H9 (cell line): ENCODE measurements at regions not wholly inside any gene's neighbourhood (a gene's known extent, or its start where the extent isn't known, plus 50 kb on each side); places are given as distances from the start of the nearest gene placed in this dataset.

ENCODE experiments used
- DNase-seq: peaks from one replicate; pipeline ENCODE4 v3.0.0-alpha.2; 2017
- H2AFZ ChIP-seq: one replicate; pipeline ENCODE4 v1.6.1; 2013; ENCODE audit warnings: mild to moderate bottlenecking, low read length, control low read depth, moderate library complexity
- H2AK5ac ChIP-seq: 2 replicates; pipeline ENCODE4 v1.6.1; 2013; ENCODE audit warnings: low read length, control low read depth, mixed read lengths; ENCODE audit not compliant: insufficient read length
- H2BK120ac ChIP-seq: one replicate; pipeline ENCODE4 v1.6.1; 2013; ENCODE audit warnings: low read depth, mild to moderate bottlenecking, low read length, control low read depth, inconsistent platforms; ENCODE audit not compliant: poor library complexity, severe bottlenecking
- H2BK12ac ChIP-seq: 2 replicates; pipeline ENCODE4 v1.6.1; 2013; ENCODE audit warnings: low read length, control low read depth, mixed read lengths, low read depth; ENCODE audit not compliant: insufficient read length
- H2BK15ac ChIP-seq: 2 replicates; pipeline ENCODE4 v1.6.1; 2013; ENCODE audit warnings: low read depth, low read length, control low read depth
- H2BK20ac ChIP-seq: one replicate; pipeline ENCODE4 v1.6.1; 2013; ENCODE audit warnings: low read depth, mild to moderate bottlenecking, low read length, control low read depth, inconsistent platforms; ENCODE audit not compliant: poor library complexity, severe bottlenecking
- H2BK5ac ChIP-seq: 2 replicates; pipeline ENCODE4 v1.6.1; 2013; ENCODE audit warnings: low read length, control low read depth, mixed read lengths; ENCODE audit not compliant: insufficient read length
- H3K14ac ChIP-seq: 2 replicates; pipeline ENCODE4 v1.6.1; 2013; ENCODE audit warnings: low read length, control low read depth; ENCODE audit not compliant: insufficient read depth
- H3K18ac ChIP-seq: 2 replicates; pipeline ENCODE4 v1.6.1; 2013; ENCODE audit warnings: low read depth, mild to moderate bottlenecking, mixed read lengths, low read length, control low read depth; ENCODE audit not compliant: insufficient read length
- H3K23ac ChIP-seq: 2 replicates; pipeline ENCODE4 v1.6.1; 2013; ENCODE audit warnings: low read length, control low read depth, mixed read lengths, low read depth; ENCODE audit not compliant: insufficient read length
- H3K23me2 ChIP-seq: 2 replicates; pipeline ENCODE4 v1.6.1; 2013; ENCODE audit warnings: low read depth, mild to moderate bottlenecking, mixed read lengths, low read length, control low read depth; ENCODE audit not compliant: insufficient read length, poor library complexity, severe bottlenecking
- H3K27ac ChIP-seq: 2 replicates; pipeline ENCODE4 v1.5.1; 2013; ENCODE audit warnings: low read length, control low read depth, mixed read lengths, low read depth; ENCODE audit not compliant: insufficient read length
- H3K27me3 ChIP-seq: 2 replicates; pipeline ENCODE4 v1.6.1; 2013; ENCODE audit warnings: low read length, control low read depth, inconsistent platforms; ENCODE audit not compliant: insufficient read depth
- H3K4ac ChIP-seq: 2 replicates; pipeline ENCODE4 v1.6.1; 2013; ENCODE audit warnings: low read depth, mild to moderate bottlenecking, control low read depth, inconsistent platforms, low read length, moderate library complexity
- H3K4me1 ChIP-seq: 2 replicates; pipeline ENCODE4 v1.6.1; 2013; ENCODE audit warnings: low read length, control low read depth, inconsistent platforms; ENCODE audit not compliant: insufficient read depth
- H3K4me2 ChIP-seq: 2 replicates; pipeline ENCODE4 v1.6.1; 2013; ENCODE audit warnings: low read length, control low read depth, mixed read lengths; ENCODE audit not compliant: insufficient read length, insufficient read depth
- H3K56ac ChIP-seq: 2 replicates; pipeline ENCODE4 v1.6.1; 2013; ENCODE audit warnings: low read depth, mild to moderate bottlenecking, mixed read lengths, low read length, control low read depth; ENCODE audit not compliant: insufficient read length
- H3K79me1 ChIP-seq: 2 replicates; pipeline ENCODE4 v1.6.1; 2013; ENCODE audit warnings: low read depth, mild to moderate bottlenecking, moderate library complexity, low read length, control low read depth, inconsistent platforms; ENCODE audit not compliant: insufficient read depth, poor library complexity, severe bottlenecking
- H3K79me2 ChIP-seq: 2 replicates; pipeline ENCODE4 v1.6.1; 2013; ENCODE audit warnings: low read length, control low read depth, inconsistent platforms; ENCODE audit not compliant: insufficient read depth
- H3K9ac ChIP-seq: 2 replicates; pipeline ENCODE4 v1.6.1; 2013; ENCODE audit warnings: low read length, control low read depth, mixed read lengths; ENCODE audit not compliant: insufficient read length; ENCODE audit errors: extremely low read depth
- H3K9me3 ChIP-seq: one replicate; pipeline ENCODE4 v1.6.1; 2013; ENCODE audit warnings: low read depth, low read length, inconsistent platforms; ENCODE audit not compliant: control insufficient read depth
- H3T11ph ChIP-seq: one replicate; pipeline ENCODE4 v1.6.1; 2013; ENCODE audit warnings: mild to moderate bottlenecking, low read length, control low read depth, inconsistent platforms
- H4K20me1 ChIP-seq: one replicate; pipeline ENCODE4 v1.6.1; 2013; ENCODE audit not compliant: control insufficient read depth, insufficient read length, insufficient read depth
- H4K5ac ChIP-seq: 2 replicates; pipeline ENCODE4 v1.6.1; 2013; ENCODE audit warnings: low read depth, mild to moderate bottlenecking, mixed read lengths, low read length, control low read depth; ENCODE audit not compliant: insufficient read length
- H4K8ac ChIP-seq: replicated peaks from 2 replicates; pipeline ENCODE4 v1.6.1; 2013; ENCODE audit warnings: low read length, control low read depth, mixed read lengths, low read depth; ENCODE audit not compliant: insufficient read length
- H4K91ac ChIP-seq: 2 replicates; pipeline ENCODE4 v1.6.1; 2013; ENCODE audit warnings: low read depth, mild to moderate bottlenecking, moderate library complexity, mixed read lengths, low read length, control low read depth; ENCODE audit not compliant: insufficient read length
- H3K27ac Mint-ChIP-seq, 3 experiments: 2 replicates in 2 of 3; 3 replicates in 1 of 3; pipeline ENCODE4 v1.8.0; 2020 to 2021; ENCODE audit warnings: mixed read lengths in 3 of 3, mild to moderate bottlenecking in 1 of 3, moderate library complexity in 1 of 3
- H3K27me3 Mint-ChIP-seq: 2 replicates; pipeline ENCODE4 v1.8.0; 2021; ENCODE audit warnings: low read depth, mild to moderate bottlenecking, moderate library complexity, mixed read lengths
- H3K36me3 Mint-ChIP-seq, 3 experiments: 2 replicates in 2 of 3; 3 replicates in 1 of 3; pipeline ENCODE4 v1.8.0; 2020 to 2021; ENCODE audit warnings: low read depth in 3 of 3, mixed read lengths in 3 of 3; ENCODE audit not compliant: insufficient read depth in 1 of 3
- H3K4me1 Mint-ChIP-seq, 2 experiments: 2 replicates each; pipeline ENCODE4 v1.8.0; 2020; ENCODE audit warnings: mixed read lengths in 2 of 2
- H3K4me3 Mint-ChIP-seq, 2 experiments: 2 replicates in 1 of 2; 3 replicates in 1 of 2; pipeline ENCODE4 v1.8.0; 2020 to 2021; ENCODE audit warnings: mild to moderate bottlenecking in 2 of 2, mixed read lengths in 2 of 2, moderate library complexity in 1 of 2
- H3K9me3 Mint-ChIP-seq, 2 experiments: 2 replicates in 1 of 2; 3 replicates in 1 of 2; pipeline ENCODE4 v1.8.0; 2020; ENCODE audit warnings: mild to moderate bottlenecking in 2 of 2, mixed read lengths in 2 of 2, moderate library complexity in 1 of 2
- WGBS: extraction: QIAGEN DNeasy Blood & Tissue Kit; methylation state at CpG from one replicate; pipeline ENCODE4 v1.1.7; 2013; ENCODE audit warnings: missing lambda C conversion rate, low lambda C conversion rate, mixed read lengths; ENCODE audit not compliant: insufficient read length; ENCODE audit errors: extremely low coverage; 5-methylcytosine and 5-hydroxymethylcytosine counted together
- TF ChIP-seq, protein P1 (sequence below): fragments of 200-600 bp; sonication (generic); conservative IDR thresholded peaks from 3 replicates; pipeline ENCODE4 v1.8.0; 2021; ENCODE audit warnings: antibody characterized with exemption, mild to moderate bottlenecking

DNA sequence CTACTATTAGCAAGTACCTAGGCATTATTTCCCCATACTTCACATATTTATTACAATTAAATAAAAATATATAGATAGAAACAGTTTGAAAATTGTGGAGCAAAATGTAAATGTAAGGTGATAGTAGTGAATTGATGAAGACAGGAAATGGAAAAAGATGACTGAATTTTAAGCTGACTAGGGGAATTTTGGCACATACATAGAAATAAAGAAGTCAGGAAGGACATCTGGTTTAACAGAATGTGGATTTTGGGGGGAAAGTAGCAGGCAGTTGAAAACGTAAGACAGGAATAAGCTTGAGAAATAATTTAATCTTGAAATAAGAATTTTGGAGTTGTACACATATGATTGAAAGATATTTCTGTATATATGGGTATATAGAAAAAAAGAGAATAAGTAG lies 701.7 kb upstream of the CITED2 start:
- no peak overlapping the region for H2BK20ac ChIP-seq
- no peak overlapping the region for H2AFZ ChIP-seq
- H4K20me1 ChIP-seq: no peaks in the 10 kb centered on the region
- no peak overlapping the region for H3K4ac ChIP-seq
- no peak overlapping the region for H3T11ph ChIP-seq
- H3K79me1 ChIP-seq: no peaks in the 10 kb centered on the region
- no peaks in the 10 kb centered on the region; the same call in 1 of the 2 replicates for H3K4me1 ChIP-seq
- no peaks in the 10 kb centered on the region for H3K79me2 ChIP-seq
- no peak overlapping the region for H4K5ac ChIP-seq
- no peak overlapping the region for H3K56ac ChIP-seq
- H3K4me1 Mint-ChIP-seq: no peaks in the 10 kb centered on the region
- H2BK12ac ChIP-seq: no peak overlapping the region
- H2BK5ac ChIP-seq: no peak overlapping the region
- no peaks in the 10 kb centered on the region for H3K9me3 ChIP-seq
- H3K9ac ChIP-seq: no peak overlapping the region
- H3K4me3 Mint-ChIP-seq: no peak overlapping the region
- H3K36me3 Mint-ChIP-seq: no peaks in the 10 kb centered on the region
- no peaks in the 10 kb centered on the region for H3K9me3 Mint-ChIP-seq
- no peak overlapping the region for H3K27ac ChIP-seq
- H3K27me3 Mint-ChIP-seq: no peaks in the 10 kb centered on the region; the same call in 1 of the 2 replicates
- H3K14ac ChIP-seq: no peak overlapping the region
- H4K8ac ChIP-seq: no peak overlapping the region
- H3K27ac Mint-ChIP-seq: no peak overlapping the region
- H3K23ac ChIP-seq: no peak overlapping the region
- no peak overlapping the region for H4K91ac ChIP-seq
- no peak overlapping the region for H3K18ac ChIP-seq
- no peak overlapping the region for H2AK5ac ChIP-seq
- TF ChIP-seq, protein P1, sequence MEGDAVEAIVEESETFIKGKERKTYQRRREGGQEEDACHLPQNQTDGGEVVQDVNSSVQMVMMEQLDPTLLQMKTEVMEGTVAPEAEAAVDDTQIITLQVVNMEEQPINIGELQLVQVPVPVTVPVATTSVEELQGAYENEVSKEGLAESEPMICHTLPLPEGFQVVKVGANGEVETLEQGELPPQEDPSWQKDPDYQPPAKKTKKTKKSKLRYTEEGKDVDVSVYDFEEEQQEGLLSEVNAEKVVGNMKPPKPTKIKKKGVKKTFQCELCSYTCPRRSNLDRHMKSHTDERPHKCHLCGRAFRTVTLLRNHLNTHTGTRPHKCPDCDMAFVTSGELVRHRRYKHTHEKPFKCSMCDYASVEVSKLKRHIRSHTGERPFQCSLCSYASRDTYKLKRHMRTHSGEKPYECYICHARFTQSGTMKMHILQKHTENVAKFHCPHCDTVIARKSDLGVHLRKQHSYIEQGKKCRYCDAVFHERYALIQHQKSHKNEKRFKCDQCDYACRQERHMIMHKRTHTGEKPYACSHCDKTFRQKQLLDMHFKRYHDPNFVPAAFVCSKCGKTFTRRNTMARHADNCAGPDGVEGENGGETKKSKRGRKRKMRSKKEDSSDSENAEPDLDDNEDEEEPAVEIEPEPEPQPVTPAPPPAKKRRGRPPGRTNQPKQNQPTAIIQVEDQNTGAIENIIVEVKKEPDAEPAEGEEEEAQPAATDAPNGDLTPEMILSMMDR: no peak
- H3K23me2 ChIP-seq: no peaks in the 10 kb centered on the region
- H3K27me3 ChIP-seq: no peaks in the 10 kb centered on the region
- no peak overlapping the region for H2BK15ac ChIP-seq
- WGBS: no CpG with 5 or more reads among the region's 1 CpG
- H2BK120ac ChIP-seq: no peak overlapping the region
- no peak overlapping the region for H3K4me2 ChIP-seq
- no peak for DNase-seq
